ENCODE measurements at regions not wholly inside any gene's neighbourhood (a gene's known extent, or its start where the extent isn't known, plus 50 kb on each side); places are given as distances from the start of the nearest gene placed in this dataset.

DNA sequence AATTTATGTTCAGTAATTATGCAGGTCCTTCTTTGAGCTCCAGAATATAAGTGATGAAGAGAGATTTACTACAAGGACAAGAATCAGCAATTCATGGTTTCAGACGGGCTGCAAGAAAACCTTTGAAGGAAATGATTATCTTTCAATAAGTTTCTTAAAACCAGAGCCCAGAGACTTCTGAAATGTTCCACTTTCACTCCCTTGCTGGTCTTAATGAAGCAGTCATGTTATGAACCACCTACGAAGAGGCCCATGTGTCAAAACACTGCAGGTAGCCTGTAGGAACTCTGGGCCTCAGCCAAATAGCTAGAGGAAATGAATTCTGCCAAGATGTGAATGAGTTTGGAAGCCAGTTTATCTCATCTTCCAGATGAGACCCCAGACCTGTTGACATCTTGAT, 505.9 kb upstream of the MEF2C start:
- DNase-seq (ENCODE audit: low read depth) = no peak
- TF ChIP-seq, protein P1, sequence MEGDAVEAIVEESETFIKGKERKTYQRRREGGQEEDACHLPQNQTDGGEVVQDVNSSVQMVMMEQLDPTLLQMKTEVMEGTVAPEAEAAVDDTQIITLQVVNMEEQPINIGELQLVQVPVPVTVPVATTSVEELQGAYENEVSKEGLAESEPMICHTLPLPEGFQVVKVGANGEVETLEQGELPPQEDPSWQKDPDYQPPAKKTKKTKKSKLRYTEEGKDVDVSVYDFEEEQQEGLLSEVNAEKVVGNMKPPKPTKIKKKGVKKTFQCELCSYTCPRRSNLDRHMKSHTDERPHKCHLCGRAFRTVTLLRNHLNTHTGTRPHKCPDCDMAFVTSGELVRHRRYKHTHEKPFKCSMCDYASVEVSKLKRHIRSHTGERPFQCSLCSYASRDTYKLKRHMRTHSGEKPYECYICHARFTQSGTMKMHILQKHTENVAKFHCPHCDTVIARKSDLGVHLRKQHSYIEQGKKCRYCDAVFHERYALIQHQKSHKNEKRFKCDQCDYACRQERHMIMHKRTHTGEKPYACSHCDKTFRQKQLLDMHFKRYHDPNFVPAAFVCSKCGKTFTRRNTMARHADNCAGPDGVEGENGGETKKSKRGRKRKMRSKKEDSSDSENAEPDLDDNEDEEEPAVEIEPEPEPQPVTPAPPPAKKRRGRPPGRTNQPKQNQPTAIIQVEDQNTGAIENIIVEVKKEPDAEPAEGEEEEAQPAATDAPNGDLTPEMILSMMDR (IDR thresholded peaks at IDR 0.05; ENCODE audit: insufficient read depth, low read depth, low read length, missing control alignments) = no peak
- no peak overlapping the region for H3K4me3 ChIP-seq (ENCODE audit: low read length)

DNA sequence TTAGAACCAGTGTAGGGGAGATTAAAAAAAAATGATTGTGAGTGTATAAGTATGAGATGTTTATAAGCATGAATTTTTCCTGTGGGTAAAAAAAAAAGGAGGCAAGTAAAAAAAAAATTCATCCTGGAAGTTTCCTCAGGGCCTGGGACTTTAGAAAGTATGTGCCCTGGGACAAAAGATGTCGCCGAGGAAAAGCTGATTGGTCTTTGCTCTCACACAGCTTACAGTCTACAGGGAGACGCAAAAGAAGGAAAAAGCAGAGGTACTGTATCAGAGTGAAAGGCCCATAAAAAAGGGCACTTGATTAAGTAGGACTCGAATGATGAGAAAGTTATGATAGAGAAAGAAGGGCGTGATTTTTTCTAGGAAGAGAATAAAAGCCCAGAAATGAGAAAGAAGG, 501.4 kb upstream of the MEF2C start:
- no peak overlapping the region for H3K4me3 ChIP-seq (ENCODE audit: low read length)
- no peak for DNase-seq (ENCODE audit: low read depth)
- TF ChIP-seq, protein P1 (IDR thresholded peaks at IDR 0.05; ENCODE audit: insufficient read depth, low read depth, low read length, missing control alignments) = no peak

DNA sequence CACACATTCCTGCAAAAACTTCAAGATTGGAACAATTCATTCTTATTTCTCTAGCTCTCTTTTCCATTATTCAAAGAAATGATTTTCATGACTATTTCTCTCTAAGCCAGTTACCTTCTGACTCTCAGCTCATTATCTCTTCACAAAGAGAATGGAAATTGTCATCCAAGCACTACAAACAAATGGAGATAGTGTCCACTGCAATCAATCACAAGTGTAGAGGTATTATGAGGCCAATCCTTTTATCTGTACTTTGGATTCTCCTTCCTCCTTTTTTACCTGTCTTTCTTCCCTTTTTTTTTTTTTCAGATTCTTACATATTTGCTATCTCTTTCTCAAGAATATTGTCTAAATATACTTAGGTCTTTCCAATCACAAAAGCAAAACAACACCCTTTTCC, 497.7 kb upstream of the MEF2C start:
- TF ChIP-seq, protein P1 (IDR thresholded peaks at IDR 0.05; ENCODE audit: insufficient read depth, low read depth, low read length, missing control alignments) = no peak
- H3K4me3 ChIP-seq (ENCODE audit: low read length) = no peak overlapping the region
- no peak for DNase-seq (ENCODE audit: low read depth)

DNA sequence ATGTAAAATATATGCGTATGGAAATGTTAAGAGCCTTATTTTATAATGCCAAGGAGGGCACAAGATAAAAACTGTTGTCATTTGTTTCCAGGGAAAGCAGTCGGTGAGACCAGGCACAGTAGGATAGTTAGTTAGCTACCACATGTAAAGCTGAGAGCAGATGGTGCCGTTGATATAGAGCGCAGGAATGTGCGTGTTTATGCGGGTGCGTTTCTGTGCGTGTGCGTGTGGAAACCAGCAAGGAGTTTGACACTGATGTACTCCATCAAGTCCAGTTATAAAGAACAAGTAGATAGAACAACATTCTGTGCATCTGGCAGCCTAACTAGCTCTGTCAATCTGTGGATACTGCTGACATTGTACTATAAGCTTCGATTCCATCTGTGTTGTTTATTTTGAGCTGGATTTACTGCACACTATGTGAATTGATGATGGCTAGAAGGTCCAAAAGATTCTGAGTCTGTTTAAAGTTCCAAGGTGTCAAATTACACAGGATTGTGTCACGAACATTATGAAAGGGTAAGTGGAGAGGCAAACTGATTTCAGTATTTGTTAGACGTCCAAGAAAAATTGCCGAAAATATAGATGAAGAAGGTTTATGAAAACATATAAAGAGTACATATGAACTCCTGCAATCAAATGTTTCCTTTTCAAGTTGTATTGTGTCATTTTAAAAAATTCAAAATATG, 494.9 kb upstream of the MEF2C start:
- H3K4me3 ChIP-seq (ENCODE audit: low read length) = no peak overlapping the region
- peak; percentile 10 for DNase-seq (ENCODE audit: low read depth)
- TF ChIP-seq, protein P1 (IDR thresholded peaks at IDR 0.05; ENCODE audit: insufficient read depth, low read depth, low read length, missing control alignments) = no peak

DNA sequence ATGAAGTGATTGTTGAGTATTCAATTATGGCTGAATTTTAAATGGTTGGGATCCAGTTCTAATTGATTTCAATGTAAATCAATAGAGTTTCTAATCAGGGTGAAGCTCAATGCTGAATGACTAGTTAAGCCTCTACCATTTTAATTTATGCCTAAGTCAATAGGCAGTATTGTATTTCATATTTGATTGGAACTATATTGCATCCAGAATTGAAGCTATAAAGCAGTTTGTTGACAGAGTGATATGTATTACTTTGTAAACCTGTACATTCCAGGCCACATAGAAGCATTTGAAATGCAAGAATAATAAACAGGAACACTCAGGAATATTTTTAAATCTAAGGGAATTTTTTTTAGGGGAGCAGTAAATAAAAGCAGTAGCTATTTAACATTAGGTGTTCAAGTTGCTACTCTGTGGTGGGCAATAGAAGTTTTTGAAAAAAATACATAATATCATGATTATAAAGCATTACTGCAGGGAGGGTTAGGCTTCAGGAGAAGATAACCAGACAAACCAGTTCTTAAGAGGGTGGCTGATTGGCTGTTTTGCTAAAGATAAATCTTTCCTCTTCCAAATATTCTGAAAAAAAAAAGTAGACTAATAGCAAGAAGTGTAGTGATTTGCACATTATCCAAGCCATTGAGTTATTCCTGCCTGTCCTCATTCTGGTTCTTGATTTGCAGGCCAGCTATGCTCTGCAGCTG, 492.0 kb upstream of the MEF2C start:
- DNase-seq (ENCODE audit: low read depth) = peak; percentile 11
- H3K4me3 ChIP-seq (ENCODE audit: low read length) = no peak overlapping the region
- TF ChIP-seq, protein P1 (IDR thresholded peaks at IDR 0.05; ENCODE audit: insufficient read depth, low read depth, low read length, missing control alignments) = no peak

DNA sequence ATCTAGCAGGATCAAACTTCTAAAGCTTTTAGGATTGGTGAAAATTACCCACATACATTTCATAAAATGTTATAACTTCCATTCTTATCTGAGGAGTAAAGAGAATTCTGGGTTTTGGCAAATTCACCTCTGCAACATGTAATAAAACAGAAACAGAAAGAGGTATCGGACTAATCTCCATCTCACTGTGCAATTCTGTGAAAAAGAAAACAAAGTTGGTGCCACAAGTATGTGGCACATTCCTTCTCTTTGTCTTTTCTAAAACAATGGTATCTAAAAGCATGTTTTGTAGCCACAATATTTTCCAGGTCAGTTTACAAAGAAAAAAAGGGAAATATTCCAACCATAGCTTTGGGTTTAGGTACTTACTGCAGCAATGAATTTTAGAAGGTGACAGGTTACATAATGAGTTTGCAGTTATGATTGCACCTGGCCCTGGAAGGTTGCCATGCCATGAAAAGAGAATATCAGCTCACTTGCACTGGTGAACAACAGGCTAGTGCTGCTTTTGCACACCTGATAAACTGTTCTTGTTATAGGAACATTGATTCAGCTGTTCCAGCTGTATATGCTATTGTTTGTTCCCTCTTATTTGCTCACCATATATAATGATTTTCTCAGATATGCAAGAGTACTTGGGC, 491.3 kb upstream of the MEF2C start:
- DNase-seq (ENCODE audit: low read depth) = no peak
- TF ChIP-seq, protein P1 (IDR thresholded peaks at IDR 0.05; ENCODE audit: insufficient read depth, low read depth, low read length, missing control alignments) = no peak
- no peak overlapping the region for H3K4me3 ChIP-seq (ENCODE audit: low read length)
